CD4-positive, CD25-positive, alpha-beta regulatory T cell (primary cell): ENCODE measurements at regions not wholly inside any gene's neighbourhood (a gene's known extent, or its start where the extent isn't known, plus 50 kb on each side); places are given as distances from the start of the nearest gene placed in this dataset.

ENCODE experiments used
- ATAC-seq, 2 donors: fragments of 150-1000 bp; cut with Tn5 transposase; one replicate each; pipeline ENCODE4 v1.10.0; 2021; ENCODE audit warnings: low read depth in 2 of 2, moderate number of reproducible peaks in 2 of 2, moderate library complexity in 1 of 2
- DNase-seq, 3 donors: peaks; one replicate each; pipeline versions ENCODE4 v3.0.0 to v3.0.0-alpha.2; 2012 to 2022; ENCODE audit warnings: mixed read lengths in 1 of 3
- H3K27ac ChIP-seq: one replicate; pipeline ENCODE4 v1.7.0; 2013; ENCODE audit warnings: mild to moderate bottlenecking, low read length; ENCODE audit not compliant: insufficient read depth, poor library complexity, severe bottlenecking
- H3K27me3 ChIP-seq: one replicate; pipeline ENCODE4 v1.7.0; 2013; ENCODE audit warnings: low read length; ENCODE audit not compliant: control insufficient read depth, insufficient read depth
- H3K36me3 ChIP-seq: one replicate; pipeline ENCODE4 v1.7.0; 2013; ENCODE audit warnings: mild to moderate bottlenecking, low read length, moderate library complexity; ENCODE audit not compliant: control insufficient read depth, insufficient read depth
- H3K4me1 ChIP-seq: 2 replicates; pipeline ENCODE4 v1.7.0; 2013; ENCODE audit warnings: mild to moderate bottlenecking, low read length; ENCODE audit not compliant: insufficient read depth, control insufficient read depth, poor library complexity, severe bottlenecking
- H3K4me3 ChIP-seq: one replicate; pipeline ENCODE4 v1.7.0; 2013; ENCODE audit warnings: low read depth, mild to moderate bottlenecking, low read length, moderate library complexity
- H3K9me3 ChIP-seq, 2 experiments: 1 replicate in 1 of 2; 2 replicates in 1 of 2; pipeline ENCODE4 v1.7.0; 2013; ENCODE audit warnings: low read length in 2 of 2, mild to moderate bottlenecking in 1 of 2, moderate library complexity in 1 of 2; ENCODE audit not compliant: control insufficient read depth in 2 of 2
- H3K27ac Mint-ChIP-seq, 3 donors: one replicate each; pipeline ENCODE4 v1.8.0; 2020 to 2022; ENCODE audit warnings: mild to moderate bottlenecking in 3 of 3, mixed read lengths in 3 of 3, moderate library complexity in 2 of 3
- H3K27me3 Mint-ChIP-seq: one replicate; pipeline ENCODE4 v1.8.0; 2022; ENCODE audit warnings: mild to moderate bottlenecking, mixed read lengths
- H3K36me3 Mint-ChIP-seq: one replicate; pipeline ENCODE4 v1.8.0; 2020; ENCODE audit warnings: mixed read lengths
- H3K4me1 Mint-ChIP-seq, 4 donors: one replicate each; pipeline ENCODE4 v1.8.0; 2020 to 2022; ENCODE audit warnings: mixed read lengths in 4 of 4, mild to moderate bottlenecking in 1 of 4
- H3K4me3 Mint-ChIP-seq, 4 donors: one replicate each; pipeline ENCODE4 v1.8.0; 2020 to 2022; ENCODE audit warnings: mild to moderate bottlenecking in 4 of 4, mixed read lengths in 4 of 4, moderate library complexity in 3 of 4
- H3K9me3 Mint-ChIP-seq, 7 donors: one replicate each; pipeline ENCODE4 v1.8.0; 2020 to 2022; ENCODE audit warnings: mixed read lengths in 7 of 7, mild to moderate bottlenecking in 3 of 7, moderate library complexity in 2 of 7

GRCh38 chr2:238996331-238997136 lies 148.6 kb downstream of the TWIST2 start:
- Histone ChIP-seq H3K36me3 (no peaks in the 10 kb centered on the region), H3K27me3 (no peaks in the 10 kb centered on the region), H3K4me3 (no peak overlapping the region), H3K9me3 (no peaks in the 10 kb centered on the region), H3K27ac (no peak overlapping the region), H3K4me1 (no peaks in the 10 kb centered on the region)
- Mint-ChIP-seq H3K4me1 (no peaks in the 10 kb centered on the region), H3K4me3 (no peak overlapping the region), H3K36me3 (no peaks in the 10 kb centered on the region), H3K9me3 (peaks cover 0 to 11% (median 4%) of the 10 kb centered on the region in 7 donors), H3K27me3 (peaks cover 11% of the 10 kb centered on the region), H3K27ac (no peak overlapping the region)
- no peak for ATAC-seq
- DNase-seq: no peak

GRCh38 chr2:238997137-238997390 lies 149.2 kb downstream of the TWIST2 start:
- no peaks in the 10 kb centered on the region for H3K36me3 ChIP-seq
- no peaks in the 10 kb centered on the region for H3K27me3 ChIP-seq
- ATAC-seq (no peak), DNase-seq (no peak)
- no peaks in the 10 kb centered on the region for H3K36me3 Mint-ChIP-seq
- H3K27ac ChIP-seq: no peak overlapping the region
- H3K27me3 Mint-ChIP-seq: peaks cover 14% of the 10 kb centered on the region
- no peak overlapping the region for H3K4me3 ChIP-seq
- no peaks in the 10 kb centered on the region for H3K9me3 ChIP-seq
- no peaks in the 10 kb centered on the region for H3K4me1 Mint-ChIP-seq
- H3K27ac Mint-ChIP-seq: no peak overlapping the region
- peaks cover 0 to 16% (median 4%) of the 10 kb centered on the region in 7 donors for H3K9me3 Mint-ChIP-seq
- no peak overlapping the region for H3K4me3 Mint-ChIP-seq
- H3K4me1 ChIP-seq: no peaks in the 10 kb centered on the region

GRCh38 chr2:238997684-238998083 lies 149.8 kb downstream of the TWIST2 start:
- H3K27me3 ChIP-seq: no peaks in the 10 kb centered on the region
- no peaks in the 10 kb centered on the region for H3K9me3 ChIP-seq
- no peak overlapping the region for H3K27ac ChIP-seq
- ATAC-seq: no peak
- H3K4me1 ChIP-seq: no peaks in the 10 kb centered on the region
- Mint-ChIP-seq H3K27ac (no peak overlapping the region), H3K4me1 (no peaks in the 10 kb centered on the region), H3K4me3 (no peak overlapping the region), H3K27me3 (peaks cover 15% of the 10 kb centered on the region), H3K9me3 (peaks cover 4 to 20% (median 5%) of the 10 kb centered on the region in 7 donors), H3K36me3 (no peaks in the 10 kb centered on the region)
- H3K4me3 ChIP-seq: no peak overlapping the region
- no peak for DNase-seq
- no peaks in the 10 kb centered on the region for H3K36me3 ChIP-seq
